ENCODE measurements at regions not wholly inside any gene's neighbourhood (a gene's known extent, or its start where the extent isn't known, plus 50 kb on each side); places are given as distances from the start of the nearest gene placed in this dataset.

GRCh38 chr4:25580633-25581467 is 74.8 kb upstream of the SLC34A2 start:
- ChIA-PET CTCF (interaction anchor here (1.0 kb wide), 1 partner anchor 116 kb away, joined by 3 read pairs; no protein-coding TSS in a partner anchor), POLR2A (no interaction called here)
- DNase-seq = no peak
- Mint-ChIP-seq H3K36me3 (ENCODE audit: low read depth) (no peaks in the 10 kb centered on the region), H3K27ac (no peak overlapping the region), H3K27me3 (peaks cover under 1% of the 10 kb centered on the region), H3K4me1 (no peaks in the 10 kb centered on the region), H3K4me3 (no peak overlapping the region), H3K9me3 (ENCODE audit: low read depth) (no peaks in the 10 kb centered on the region)
- no peak for ATAC-seq
- intact Hi-C loops (cut with DNase I, micrococcal nuclease) = no loop called here

DNA sequence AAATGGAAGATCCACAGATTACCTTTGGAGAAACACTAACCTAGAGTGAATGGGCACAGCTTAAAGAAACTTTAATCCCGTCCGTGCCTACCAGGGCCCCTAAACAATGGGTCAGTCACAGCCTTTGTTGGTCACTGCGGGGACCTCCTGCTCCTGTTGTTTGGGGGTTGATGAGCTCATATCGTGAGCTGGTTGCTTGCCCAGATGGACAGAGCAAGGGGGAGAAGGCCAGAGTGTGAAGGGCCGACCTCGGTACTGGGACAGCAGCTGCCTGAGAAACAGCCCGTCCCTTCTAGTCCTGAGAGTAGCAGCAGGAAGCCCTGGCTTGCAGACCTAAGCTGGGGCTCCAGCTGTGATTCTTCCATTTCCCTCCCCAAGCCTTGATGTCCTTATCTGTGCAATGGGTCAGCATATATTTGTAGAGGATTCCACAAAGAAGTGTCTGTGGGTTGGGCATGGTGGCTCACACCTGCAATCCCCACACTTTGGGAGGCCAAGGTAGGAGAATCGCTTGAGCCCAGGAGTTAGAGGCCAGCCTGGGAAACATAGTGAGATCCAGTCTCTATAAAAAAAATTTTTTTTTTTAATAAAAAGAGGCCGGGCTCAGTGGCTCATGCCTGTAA is 69.6 kb upstream of the SLC34A2 start:
- POLR2A ChIA-PET = no interaction called here
- Mint-ChIP-seq H3K4me3 (no peak overlapping the region), H3K27ac (no peak overlapping the region), H3K4me1 (no peaks in the 10 kb centered on the region), H3K27me3 (peaks cover 3% of the 10 kb centered on the region), H3K9me3 (ENCODE audit: low read depth) (no peaks in the 10 kb centered on the region), H3K36me3 (ENCODE audit: low read depth) (no peaks in the 10 kb centered on the region)
- CTCF ChIA-PET = no interaction called here
- intact Hi-C loops (cut with DNase I, micrococcal nuclease) = no loop called here
- no peak for ATAC-seq
- DNase-seq = no peak

DNA sequence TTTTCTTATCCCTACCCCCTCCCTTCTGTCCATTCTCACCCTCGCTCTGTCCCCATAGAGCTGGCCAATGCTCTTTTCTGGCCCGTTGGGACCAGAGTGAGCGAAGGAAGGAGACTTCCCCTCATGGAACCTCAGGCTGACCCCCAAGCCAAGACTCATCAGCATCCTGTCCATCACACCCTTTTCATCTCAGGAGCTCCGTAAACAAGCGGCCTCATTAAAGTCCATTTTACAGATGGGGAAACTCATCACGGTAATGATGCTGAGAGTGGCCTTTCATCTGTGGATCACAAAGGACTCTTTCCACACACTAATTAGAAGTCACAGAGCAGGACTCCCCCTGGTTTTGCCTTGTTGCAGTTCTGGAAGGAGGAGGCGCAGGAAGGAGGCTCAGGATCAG is 67.4 kb upstream of the SLC34A2 start:
- no peak overlapping the region for H3K4me3 Mint-ChIP-seq
- no peaks in the 10 kb centered on the region for H3K9me3 Mint-ChIP-seq (ENCODE audit: low read depth)
- H3K36me3 Mint-ChIP-seq (ENCODE audit: low read depth) = no peaks in the 10 kb centered on the region
- peaks cover 3% of the 10 kb centered on the region for H3K27me3 Mint-ChIP-seq
- DNase-seq (no peak), ATAC-seq (no peak)
- ChIA-PET CTCF (no interaction called here), POLR2A (no interaction called here)
- intact Hi-C loops (cut with DNase I, micrococcal nuclease) = no loop called here
- no peaks in the 10 kb centered on the region for H3K4me1 Mint-ChIP-seq
- no peak overlapping the region for H3K27ac Mint-ChIP-seq

- H3K27ac Mint-ChIP-seq = no peak overlapping the region
- H3K36me3 Mint-ChIP-seq (ENCODE audit: low read depth) = no peaks in the 10 kb centered on the region
- H3K27me3 Mint-ChIP-seq = peaks cover 3% of the 10 kb centered on the region
- CTCF ChIA-PET = no interaction called here
- ATAC-seq = no peak
- POLR2A ChIA-PET = interaction anchor here (0.5 kb wide), 1 partner anchor 93 kb away, joined by 3 read pairs; no protein-coding TSS in a partner anchor
- H3K9me3 Mint-ChIP-seq (ENCODE audit: low read depth) = peaks cover under 1% of the 10 kb centered on the region
- no peak overlapping the region for H3K4me3 Mint-ChIP-seq
- H3K4me1 Mint-ChIP-seq = no peaks in the 10 kb centered on the region
- intact Hi-C loops (cut with DNase I, micrococcal nuclease) = no loop called here
- no peak for DNase-seq
These were observed 65.5 kb upstream of the SLC34A2 start for GRCh38 chr4:25590171-25590570.

GRCh38 chr4:25592736-25593135 is 62.9 kb upstream of the SLC34A2 start:
- CTCF ChIA-PET = no interaction called here
- Mint-ChIP-seq H3K27ac (no peak overlapping the region), H3K36me3 (ENCODE audit: low read depth) (no peaks in the 10 kb centered on the region)

More at GRCh38 chr4:25592736-25593135, 62.9 kb upstream of the SLC34A2 start:
- Mint-ChIP-seq H3K4me1 (no peaks in the 10 kb centered on the region), H3K9me3 (ENCODE audit: low read depth) (peaks cover 13% of the 10 kb centered on the region), H3K4me3 (no peak overlapping the region), H3K27me3 (peaks cover 2% of the 10 kb centered on the region)
- DNase-seq (no peak), ATAC-seq (no peak)
- POLR2A ChIA-PET = no interaction called here
- intact Hi-C loops (cut with DNase I, micrococcal nuclease) = no loop called here

All from activated CD4-positive, alpha-beta T cell treated with anti-CD3 and anti-CD28 coated beads for 36 hours (primary cell).